UCSD-AML1 (cell line): ENCODE measurements at regions not wholly inside any gene's neighbourhood (a gene's known extent, or its start where the extent isn't known, plus 50 kb on each side); places are given as distances from the start of the nearest gene placed in this dataset.
"Not testable (repeated sequence)": the region's sequence is repeated elsewhere in the genome, so short reads cannot be mapped to it uniquely, and the experiment has no call there.

Experiments used
- DNase-seq: peaks from one replicate; lab custom pipeline; 2025; ENCODE audit not compliant: unreplicated experiment; lab: John Stamatoyannopoulos, UW

- no peak for DNase-seq
These were observed 76.1 kb upstream of the PDSS1 start for GRCh38 chr10:26621243-26621888.

GRCh38 chr10:26621889-26622711 is 75.4 kb upstream of the PDSS1 start:
- DNase-seq, result peak; percentile 54

- DNase-seq, result no peak
These were observed 74.6 kb upstream of the PDSS1 start for GRCh38 chr10:26622891-26623290.

- DNase-seq, result no peak
These were observed 73.5 kb upstream of the PDSS1 start for GRCh38 chr10:26624006-26624405.

GRCh38 chr10:26626066-26626465 is 71.4 kb upstream of the PDSS1 start:
- DNase-seq, result no peak

GRCh38 chr10:26627324-26627723 is 70.2 kb upstream of the PDSS1 start:
- no peak for DNase-seq

- DNase-seq, result no peak
These were observed 69.1 kb upstream of the PDSS1 start for GRCh38 chr10:26628395-26628794.

GRCh38 chr10:26632171-26632570 is 65.3 kb upstream of the PDSS1 start:
- DNase-seq, result not testable (repeated sequence)

- DNase-seq, result not testable (repeated sequence)
These were observed 63.4 kb upstream of the PDSS1 start for GRCh38 chr10:26634111-26634510.

- DNase-seq, result no peak
These were observed 59.8 kb upstream of the PDSS1 start for GRCh38 chr10:26637521-26638275.

GRCh38 chr10:26640391-26640790 is 57.1 kb upstream of the PDSS1 start:
- no peak for DNase-seq

GRCh38 chr10:26642896-26643653 is 54.4 kb upstream of the PDSS1 start:
- DNase-seq, result no peak

GRCh38 chr10:26647602-26648244 is 49.8 kb upstream of the PDSS1 start:
- no peak for DNase-seq
